ENCODE measurements at regions not wholly inside any gene's neighbourhood (a gene's known extent, or its start where the extent isn't known, plus 50 kb on each side); places are given as distances from the start of the nearest gene placed in this dataset.
"Not testable (repeated sequence)": the region's sequence is repeated elsewhere in the genome, so short reads cannot be mapped to it uniquely, and the experiment has no call there.

GRCh38 chr4:128565054-128565453, 244.4 kb upstream of the JADE1 start:
- no peak for DNase-seq

- DNase-seq: no peak
Measured at GRCh38 chr4:128564081-128564630, 245.3 kb upstream of the JADE1 start.

GRCh38 chr4:128560754-128561495, 248.6 kb upstream of the JADE1 start:
- no peak for DNase-seq

- DNase-seq: no peak
Measured at GRCh38 chr4:128558896-128559679, 250.4 kb upstream of the JADE1 start.

GRCh38 chr4:128556756-128557155, 252.7 kb upstream of the JADE1 start:
- DNase-seq: no peak

- no peak for DNase-seq
Measured at GRCh38 chr4:128553686-128554515, 255.6 kb upstream of the JADE1 start.

GRCh38 chr4:128552586-128552907, 257.0 kb upstream of the JADE1 start:
- DNase-seq: no peak

- no peak for DNase-seq
Measured at GRCh38 chr4:128551280-128551679, 258.2 kb upstream of the JADE1 start.

GRCh38 chr4:128550060-128550459, 259.4 kb upstream of the JADE1 start:
- no peak for DNase-seq

- DNase-seq: no peak
Measured at GRCh38 chr4:128549636-128550035, 259.9 kb upstream of the JADE1 start.

- no peak for DNase-seq
Measured at GRCh38 chr4:128548381-128548780, 260.8 kb upstream of the PGRMC2 start.

- no peak for DNase-seq
Measured at GRCh38 chr4:128544272-128544671, 256.7 kb upstream of the PGRMC2 start.

- DNase-seq: no peak
Measured at GRCh38 chr4:128543696-128544095, 256.1 kb upstream of the PGRMC2 start.

- no peak for DNase-seq
Measured at GRCh38 chr4:128542047-128542446, 254.4 kb upstream of the PGRMC2 start.

GRCh38 chr4:128540122-128540521, 252.5 kb upstream of the PGRMC2 start:
- no peak for DNase-seq

- no peak for DNase-seq
Measured at GRCh38 chr4:128538111-128538882, 250.7 kb upstream of the PGRMC2 start.

- DNase-seq: no peak
Measured at GRCh38 chr4:128536746-128537145, 249.1 kb upstream of the PGRMC2 start.

- not testable (repeated sequence) for DNase-seq
Measured at GRCh38 chr4:128535510-128535909, 247.9 kb upstream of the PGRMC2 start.

GRCh38 chr4:128528793-128529553, 241.4 kb upstream of the PGRMC2 start:
- DNase-seq: no peak

- DNase-seq: no peak
Measured at GRCh38 chr4:128527946-128528576, 240.4 kb upstream of the PGRMC2 start.

GRCh38 chr4:128527351-128527750, 239.7 kb upstream of the PGRMC2 start:
- no peak for DNase-seq

All from CD4-positive, alpha-beta T cell treated with Interferon alpha-2 for 1 hour (primary cell).